ENCODE measurements at regions not wholly inside any gene's neighbourhood (a gene's known extent, or its start where the extent isn't known, plus 50 kb on each side); places are given as distances from the start of the nearest gene placed in this dataset.

DNA sequence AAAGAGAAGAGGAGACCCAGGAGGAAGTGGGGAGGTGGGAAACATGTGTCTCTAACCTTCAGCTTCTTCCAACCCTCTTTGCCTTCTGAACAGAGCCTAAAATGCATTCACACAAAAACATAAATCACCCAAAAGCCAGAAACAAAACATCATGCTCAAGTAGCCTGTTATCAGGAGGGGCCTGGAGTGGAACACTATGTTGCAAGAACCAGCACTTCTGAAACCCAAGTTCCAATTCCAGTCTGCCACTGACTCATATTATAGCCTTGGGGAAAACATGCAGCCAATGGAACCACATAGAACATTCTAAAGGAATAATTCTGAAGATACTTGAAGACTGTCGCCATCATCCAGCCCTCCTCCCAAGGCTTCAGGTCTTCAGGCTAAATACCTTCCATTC is 169.8 kb upstream of the PLXNC1 start:
- no peak for TF ChIP-seq POLR2A (IDR thresholded peaks at IDR 0.05; ENCODE audit: extremely low read depth, insufficient read length)
- TF ChIP-seq, protein P1, sequence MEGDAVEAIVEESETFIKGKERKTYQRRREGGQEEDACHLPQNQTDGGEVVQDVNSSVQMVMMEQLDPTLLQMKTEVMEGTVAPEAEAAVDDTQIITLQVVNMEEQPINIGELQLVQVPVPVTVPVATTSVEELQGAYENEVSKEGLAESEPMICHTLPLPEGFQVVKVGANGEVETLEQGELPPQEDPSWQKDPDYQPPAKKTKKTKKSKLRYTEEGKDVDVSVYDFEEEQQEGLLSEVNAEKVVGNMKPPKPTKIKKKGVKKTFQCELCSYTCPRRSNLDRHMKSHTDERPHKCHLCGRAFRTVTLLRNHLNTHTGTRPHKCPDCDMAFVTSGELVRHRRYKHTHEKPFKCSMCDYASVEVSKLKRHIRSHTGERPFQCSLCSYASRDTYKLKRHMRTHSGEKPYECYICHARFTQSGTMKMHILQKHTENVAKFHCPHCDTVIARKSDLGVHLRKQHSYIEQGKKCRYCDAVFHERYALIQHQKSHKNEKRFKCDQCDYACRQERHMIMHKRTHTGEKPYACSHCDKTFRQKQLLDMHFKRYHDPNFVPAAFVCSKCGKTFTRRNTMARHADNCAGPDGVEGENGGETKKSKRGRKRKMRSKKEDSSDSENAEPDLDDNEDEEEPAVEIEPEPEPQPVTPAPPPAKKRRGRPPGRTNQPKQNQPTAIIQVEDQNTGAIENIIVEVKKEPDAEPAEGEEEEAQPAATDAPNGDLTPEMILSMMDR (IDR thresholded peaks at IDR 0.05; ENCODE audit: low read depth, low read length): no peak
- TF ChIP-seq, protein P2, sequence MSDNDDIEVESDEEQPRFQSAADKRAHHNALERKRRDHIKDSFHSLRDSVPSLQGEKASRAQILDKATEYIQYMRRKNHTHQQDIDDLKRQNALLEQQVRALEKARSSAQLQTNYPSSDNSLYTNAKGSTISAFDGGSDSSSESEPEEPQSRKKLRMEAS (IDR thresholded peaks at IDR 0.05; ENCODE audit: low read depth, low read length): no peak

Measured in NB4 (cell line).